ENCODE measurements at regions not wholly inside any gene's neighbourhood (a gene's known extent, or its start where the extent isn't known, plus 50 kb on each side); places are given as distances from the start of the nearest gene placed in this dataset.

- POLR2A ChIA-PET = no interaction called here
- H3K4me2 ChIP-seq (ENCODE audit: low read length) = peak overlapping the region; percentile 11; the same call in 1 of the 2 replicates
Observed at GRCh38 chr5:118195211-118195610, 793.1 kb downstream of the DTWD2 start.

GRCh38 chr5:118193194-118193905, 795.0 kb downstream of the DTWD2 start:
- H3K9me3 ChIP-seq (ENCODE audit: low read length) = no peaks in the 10 kb centered on the region
- no peak overlapping the region for H3K4me2 ChIP-seq (ENCODE audit: low read length)
- no peaks in the 10 kb centered on the region for H3K9me2 ChIP-seq (ENCODE audit: insufficient read depth, low read length)
- H4K20me1 ChIP-seq (ENCODE audit: insufficient read depth, low read length) = no peaks in the 10 kb centered on the region
- H3K4me3 ChIP-seq (ENCODE audit: low read depth, low read length, poor library complexity, severe bottlenecking) = no peak overlapping the region
- POLR2A ChIA-PET = interaction anchor here (0.8 kb wide), 1 partner anchor 1420 kb away, joined by 3 read pairs; no protein-coding TSS in a partner anchor
- intact Hi-C loops (cut with micrococcal nuclease; ENCODE audit: unreplicated experiment) = no loop called here
- DNase-seq (ENCODE audit: low spot score) = no peak
- H2AFZ ChIP-seq (ENCODE audit: low read length) = no peak overlapping the region
- H3K4me1 ChIP-seq (ENCODE audit: insufficient read depth, low read length, poor library complexity, severe bottlenecking) = no peaks in the 10 kb centered on the region
- BruUV-seq (replicated peaks) = no TSS peak
- no peaks in the 10 kb centered on the region for H3K36me3 ChIP-seq (ENCODE audit: insufficient read depth, low read length)
- H3K27ac ChIP-seq (ENCODE audit: low read depth, low read length, poor library complexity, severe bottlenecking) = no peak overlapping the region
- no peak for TF ChIP-seq CTCF (conservative IDR thresholded peaks at IDR 0.05; ENCODE audit: low read length)
- no peak for TF ChIP-seq EZH2phosphoT487 (IDR thresholded peaks at IDR 0.05; ENCODE audit: borderline replicate concordance, low read depth, low read length)
- no peaks in the 10 kb centered on the region for H3K79me2 ChIP-seq (ENCODE audit: insufficient read depth, low read depth, low read length)
- CTCF ChIA-PET (ENCODE audit: unreplicated experiment) = no interaction called here

More at GRCh38 chr5:118195211-118195610, 793.1 kb downstream of the DTWD2 start:
- Histone ChIP-seq H3K4me3 (ENCODE audit: low read depth, low read length, poor library complexity, severe bottlenecking) (no peak overlapping the region), H4K20me1 (ENCODE audit: insufficient read depth, low read length) (no peaks in the 10 kb centered on the region), H3K9me3 (ENCODE audit: low read length) (no peaks in the 10 kb centered on the region), H3K4me1 (ENCODE audit: insufficient read depth, low read length, poor library complexity, severe bottlenecking) (no peaks in the 10 kb centered on the region), H3K79me2 (ENCODE audit: insufficient read depth, low read depth, low read length) (no peaks in the 10 kb centered on the region), H3K36me3 (ENCODE audit: insufficient read depth, low read length) (no peaks in the 10 kb centered on the region), H2AFZ (ENCODE audit: low read length) (peak overlapping the region; percentile 66), H3K27ac (ENCODE audit: low read depth, low read length, poor library complexity, severe bottlenecking) (no peak overlapping the region), H3K9me2 (ENCODE audit: insufficient read depth, low read length) (no peaks in the 10 kb centered on the region)
- BruUV-seq (replicated peaks) = no TSS peak
- DNase-seq (ENCODE audit: low spot score) = no peak
- CTCF ChIA-PET (ENCODE audit: unreplicated experiment) = no interaction called here
- intact Hi-C loops (cut with micrococcal nuclease; ENCODE audit: unreplicated experiment) = no loop called here
- TF ChIP-seq CTCF (conservative IDR thresholded peaks at IDR 0.05; ENCODE audit: low read length) (no peak), EZH2phosphoT487 (IDR thresholded peaks at IDR 0.05; ENCODE audit: borderline replicate concordance, low read depth, low read length) (no peak)

- no peaks in the 10 kb centered on the region for H3K79me2 ChIP-seq (ENCODE audit: insufficient read depth, low read depth, low read length)
Observed at GRCh38 chr5:118185018-118185417, 803.3 kb downstream of the DTWD2 start.

More at GRCh38 chr5:118185018-118185417, 803.3 kb downstream of the DTWD2 start:
- no peaks in the 10 kb centered on the region for H4K20me1 ChIP-seq (ENCODE audit: insufficient read depth, low read length)
- POLR2A ChIA-PET = no interaction called here
- H3K9me2 ChIP-seq (ENCODE audit: insufficient read depth, low read length) = no peaks in the 10 kb centered on the region
- H2AFZ ChIP-seq (ENCODE audit: low read length) = no peak overlapping the region
- H3K4me3 ChIP-seq (ENCODE audit: low read depth, low read length, poor library complexity, severe bottlenecking) = no peak overlapping the region
- no peaks in the 10 kb centered on the region for H3K4me1 ChIP-seq (ENCODE audit: insufficient read depth, low read length, poor library complexity, severe bottlenecking)
- no peak for DNase-seq (ENCODE audit: low spot score)
- no peak overlapping the region for H3K4me2 ChIP-seq (ENCODE audit: low read length)
- CTCF ChIA-PET (ENCODE audit: unreplicated experiment) = no interaction called here
- no peak overlapping the region for H3K27ac ChIP-seq (ENCODE audit: low read depth, low read length, poor library complexity, severe bottlenecking)
- intact Hi-C loops (cut with micrococcal nuclease; ENCODE audit: unreplicated experiment) = no loop called here
- BruUV-seq (replicated peaks) = no TSS peak
- TF ChIP-seq CTCF (conservative IDR thresholded peaks at IDR 0.05; ENCODE audit: low read length) (no peak), EZH2phosphoT487 (IDR thresholded peaks at IDR 0.05; ENCODE audit: borderline replicate concordance, low read depth, low read length) (no peak)
- no peaks in the 10 kb centered on the region for H3K9me3 ChIP-seq (ENCODE audit: low read length)
- H3K36me3 ChIP-seq (ENCODE audit: insufficient read depth, low read length) = no peaks in the 10 kb centered on the region
